Muscle of leg (tissue), 3 donors: ENCODE measurements at regions not wholly inside any gene's neighbourhood (a gene's known extent, or its start where the extent isn't known, plus 50 kb on each side); places are given as distances from the start of the nearest gene placed in this dataset.
"Not testable (repeated sequence)": the region's sequence is repeated elsewhere in the genome, so short reads cannot be mapped to it uniquely, and the experiment has no call there.

Source experiments
- DNase-seq: peaks from one replicate; pipeline ENCODE4 v3.0.0; 2013
- H3K27ac ChIP-seq: one replicate; pipeline ENCODE4 v1.5.1; 2013; ENCODE audit warnings: mild to moderate bottlenecking, low read length, control low read depth
- H3K27me3 ChIP-seq: one replicate; pipeline ENCODE4 v1.6.1; 2013; ENCODE audit warnings: low read length; ENCODE audit not compliant: control insufficient read depth, insufficient read depth
- H3K36me3 ChIP-seq: one replicate; pipeline ENCODE4 v1.6.1; 2013; ENCODE audit warnings: low read length; ENCODE audit not compliant: control insufficient read depth, insufficient read depth
- H3K4me1 ChIP-seq: one replicate; pipeline ENCODE4 v1.6.1; 2013; ENCODE audit warnings: low read length; ENCODE audit not compliant: control insufficient read depth, insufficient read depth
- H3K4me3 ChIP-seq: one replicate; pipeline ENCODE4 v1.5.1; 2013; ENCODE audit warnings: low read length, control low read depth
- H3K9me3 ChIP-seq: replicated peaks from 2 replicates; pipeline ENCODE4 v1.6.1; 2013; ENCODE audit warnings: low read depth, low read length; ENCODE audit not compliant: control insufficient read depth
- WGBS: methylation state at CpG from one replicate; pipeline ENCODE4 v1.1.5; 2013; ENCODE audit warnings: missing lambda C conversion rate; ENCODE audit not compliant: insufficient coverage; 5-methylcytosine and 5-hydroxymethylcytosine counted together

GRCh38 chrX:93868289-93868965 is 194.4 kb downstream of the FAM133A start:
- Histone ChIP-seq H3K36me3 (no peaks in the 10 kb centered on the region), H3K27ac (no peak overlapping the region), H3K4me1 (no peaks in the 10 kb centered on the region), H3K4me3 (no peak overlapping the region), H3K27me3 (peaks cover 3% of the 10 kb centered on the region), H3K9me3 (no peaks in the 10 kb centered on the region)
- 84% methylated on average over 8 of the region's 9 CpGs for WGBS
- no peak for DNase-seq

- Histone ChIP-seq H3K36me3 (no peaks in the 10 kb centered on the region), H3K27ac (no peak overlapping the region), H3K4me3 (no peak overlapping the region), H3K27me3 (peaks cover 3% of the 10 kb centered on the region), H3K4me1 (no peaks in the 10 kb centered on the region), H3K9me3 (peaks cover 9% of the 10 kb centered on the region)
- WGBS, result no CpG with 5 or more reads among the region's 4 CpGs
- DNase-seq, result peak; percentile 6
Measured at GRCh38 chrX:93874554-93874953, 200.5 kb downstream of the FAM133A start.

- 95% methylated on average over 2 of the region's 4 CpGs for WGBS
- Histone ChIP-seq H3K9me3 (peaks cover 9% of the 10 kb centered on the region), H3K4me3 (no peak overlapping the region)
Measured at GRCh38 chrX:93875621-93876282, 201.7 kb downstream of the FAM133A start.

GRCh38 chrX:93921041-93921440 is 247.0 kb downstream of the FAM133A start:
- no CpG with 5 or more reads among the region's 4 CpGs for WGBS
- H3K9me3 ChIP-seq, H3K27me3 ChIP-seq, H3K27ac ChIP-seq, DNase-seq, H3K36me3 ChIP-seq, H3K4me1 ChIP-seq, H3K4me3 ChIP-seq: not testable (repeated sequence)

More at GRCh38 chrX:93875621-93876282, 201.7 kb downstream of the FAM133A start:
- no peak for DNase-seq
- H3K36me3 ChIP-seq, result no peaks in the 10 kb centered on the region
- H3K4me1 ChIP-seq, result no peaks in the 10 kb centered on the region
- no peak overlapping the region for H3K27ac ChIP-seq
- peaks cover 3% of the 10 kb centered on the region for H3K27me3 ChIP-seq

GRCh38 chrX:93932471-93933220 is 258.6 kb downstream of the FAM133A start:
- Histone ChIP-seq H3K9me3 (no peaks in the 10 kb centered on the region), H3K27me3 (no peaks in the 10 kb centered on the region), H3K36me3 (no peaks in the 10 kb centered on the region), H3K4me1 (no peaks in the 10 kb centered on the region), H3K27ac (no peak overlapping the region), H3K4me3 (no peak overlapping the region)
- WGBS, result no CpG with 5 or more reads among the region's 5 CpGs
- no peak for DNase-seq

GRCh38 chrX:93977641-93978040 is 303.6 kb downstream of the FAM133A start:
- no peak for DNase-seq
- no peaks in the 10 kb centered on the region for H3K9me3 ChIP-seq
- H3K4me1 ChIP-seq, result no peaks in the 10 kb centered on the region
- H3K36me3 ChIP-seq, result no peaks in the 10 kb centered on the region
- H3K4me3 ChIP-seq, result no peak overlapping the region
- peaks cover 7% of the 10 kb centered on the region for H3K27me3 ChIP-seq
- H3K27ac ChIP-seq, result no peak overlapping the region

GRCh38 chrX:93985344-93986307 is 311.6 kb downstream of the FAM133A start:
- no CpG with 5 or more reads among the region's 2 CpGs for WGBS
- Histone ChIP-seq H3K9me3 (no peaks in the 10 kb centered on the region), H3K36me3 (no peaks in the 10 kb centered on the region)

More at GRCh38 chrX:93985344-93986307, 311.6 kb downstream of the FAM133A start:
- H3K4me3 ChIP-seq, result no peak overlapping the region
- DNase-seq, result no peak
- H3K27ac ChIP-seq, result no peak overlapping the region
- H3K27me3 ChIP-seq, result no peaks in the 10 kb centered on the region
- no peaks in the 10 kb centered on the region for H3K4me1 ChIP-seq
